GM18907 (cell line): ENCODE measurements at regions not wholly inside any gene's neighbourhood (a gene's known extent, or its start where the extent isn't known, plus 50 kb on each side); places are given as distances from the start of the nearest gene placed in this dataset.

Experiments used
- ATAC-seq: cut with Tn5 transposase; IDR thresholded peaks from one replicate; pipeline ENCODE4 v1.9.1; 2021; ENCODE audit warnings: mild to moderate bottlenecking, moderate library complexity; ENCODE audit not compliant: unreplicated experiment

- ATAC-seq: no peak
Measured at GRCh38 chr9:111197256-111197655, 132.8 kb downstream of the OR2K2 start.

- ATAC-seq: no peak
Measured at GRCh38 chr9:111195766-111196165, 134.3 kb downstream of the OR2K2 start.

- no peak for ATAC-seq
Measured at GRCh38 chr9:111193095-111193494, 136.9 kb downstream of the OR2K2 start.

GRCh38 chr9:111192650-111193049 lies 137.4 kb downstream of the OR2K2 start:
- no peak for ATAC-seq

GRCh38 chr9:111190347-111190746 lies 139.7 kb downstream of the OR2K2 start:
- ATAC-seq: no peak

- ATAC-seq: no peak
Measured at GRCh38 chr9:111187376-111187775, 142.6 kb downstream of the OR2K2 start.

- no peak for ATAC-seq
Measured at GRCh38 chr9:111186021-111186530, 143.9 kb downstream of the OR2K2 start.

GRCh38 chr9:111180811-111181210 lies 142.5 kb upstream of the LPAR1 start:
- ATAC-seq: no peak

GRCh38 chr9:111179577-111179976 lies 141.3 kb upstream of the LPAR1 start:
- ATAC-seq: no peak

GRCh38 chr9:111178331-111179055 lies 140.2 kb upstream of the LPAR1 start:
- ATAC-seq: no peak

GRCh38 chr9:111176511-111176910 lies 138.2 kb upstream of the LPAR1 start:
- no peak for ATAC-seq

- ATAC-seq: no peak
Measured at GRCh38 chr9:111175350-111175749, 137.1 kb upstream of the LPAR1 start.

GRCh38 chr9:111167341-111167740 lies 129.1 kb upstream of the LPAR1 start:
- ATAC-seq: no peak

- ATAC-seq: no peak
Measured at GRCh38 chr9:111163716-111164389, 125.6 kb upstream of the LPAR1 start.

- no peak for ATAC-seq
Measured at GRCh38 chr9:111162026-111162425, 123.8 kb upstream of the LPAR1 start.

GRCh38 chr9:111161015-111161415 lies 122.7 kb upstream of the LPAR1 start:
- ATAC-seq: no peak

- ATAC-seq: no peak
Measured at GRCh38 chr9:111158999-111159398, 120.7 kb upstream of the LPAR1 start.

GRCh38 chr9:111158363-111158762 lies 120.1 kb upstream of the LPAR1 start:
- no peak for ATAC-seq

GRCh38 chr9:111154081-111154562 lies 115.9 kb upstream of the LPAR1 start:
- no peak for ATAC-seq

GRCh38 chr9:111152614-111153406 lies 114.5 kb upstream of the LPAR1 start:
- no peak for ATAC-seq

- no peak for ATAC-seq
Measured at GRCh38 chr9:111151537-111151936, 113.3 kb upstream of the LPAR1 start.
